ENCODE measurements at regions not wholly inside any gene's neighbourhood (a gene's known extent, or its start where the extent isn't known, plus 50 kb on each side); places are given as distances from the start of the nearest gene placed in this dataset.

DNA sequence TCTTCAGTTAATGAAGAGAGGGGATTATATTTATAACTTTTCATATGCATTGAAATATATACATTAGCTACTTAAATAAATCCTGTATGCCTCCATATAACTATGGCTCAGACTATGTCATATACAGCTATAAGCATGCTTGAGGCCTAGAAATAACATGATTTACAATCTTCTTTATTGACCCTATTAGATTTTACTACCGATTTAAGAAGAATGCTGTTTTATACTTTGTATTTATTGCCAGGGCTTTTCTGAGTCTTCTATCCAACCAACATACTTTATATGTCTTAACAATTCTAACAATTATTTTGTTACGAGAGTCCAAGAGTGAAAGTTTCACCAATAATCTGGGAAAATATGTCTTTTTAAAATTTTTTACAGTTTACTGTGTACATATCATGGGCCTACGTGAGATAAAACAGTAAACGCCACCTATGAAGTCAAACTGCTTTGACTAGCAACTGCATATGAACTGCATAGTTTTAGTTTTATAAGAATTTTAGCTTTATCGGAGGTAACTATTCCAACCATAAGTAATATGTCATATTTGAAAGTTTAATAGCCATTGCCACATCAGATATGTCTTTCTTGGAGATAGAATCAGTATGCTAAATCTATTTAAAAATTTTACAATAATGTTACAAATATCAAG lies 861.0 kb downstream of the USP25 start:
- TF ChIP-seq, protein P1, sequence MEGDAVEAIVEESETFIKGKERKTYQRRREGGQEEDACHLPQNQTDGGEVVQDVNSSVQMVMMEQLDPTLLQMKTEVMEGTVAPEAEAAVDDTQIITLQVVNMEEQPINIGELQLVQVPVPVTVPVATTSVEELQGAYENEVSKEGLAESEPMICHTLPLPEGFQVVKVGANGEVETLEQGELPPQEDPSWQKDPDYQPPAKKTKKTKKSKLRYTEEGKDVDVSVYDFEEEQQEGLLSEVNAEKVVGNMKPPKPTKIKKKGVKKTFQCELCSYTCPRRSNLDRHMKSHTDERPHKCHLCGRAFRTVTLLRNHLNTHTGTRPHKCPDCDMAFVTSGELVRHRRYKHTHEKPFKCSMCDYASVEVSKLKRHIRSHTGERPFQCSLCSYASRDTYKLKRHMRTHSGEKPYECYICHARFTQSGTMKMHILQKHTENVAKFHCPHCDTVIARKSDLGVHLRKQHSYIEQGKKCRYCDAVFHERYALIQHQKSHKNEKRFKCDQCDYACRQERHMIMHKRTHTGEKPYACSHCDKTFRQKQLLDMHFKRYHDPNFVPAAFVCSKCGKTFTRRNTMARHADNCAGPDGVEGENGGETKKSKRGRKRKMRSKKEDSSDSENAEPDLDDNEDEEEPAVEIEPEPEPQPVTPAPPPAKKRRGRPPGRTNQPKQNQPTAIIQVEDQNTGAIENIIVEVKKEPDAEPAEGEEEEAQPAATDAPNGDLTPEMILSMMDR (IDR thresholded peaks at IDR 0.05) = no peak
- TF ChIP-seq POLR2A (IDR thresholded peaks at IDR 0.05) = no peak
